ENCODE measurements at regions not wholly inside any gene's neighbourhood (a gene's known extent, or its start where the extent isn't known, plus 50 kb on each side); places are given as distances from the start of the nearest gene placed in this dataset.

DNA sequence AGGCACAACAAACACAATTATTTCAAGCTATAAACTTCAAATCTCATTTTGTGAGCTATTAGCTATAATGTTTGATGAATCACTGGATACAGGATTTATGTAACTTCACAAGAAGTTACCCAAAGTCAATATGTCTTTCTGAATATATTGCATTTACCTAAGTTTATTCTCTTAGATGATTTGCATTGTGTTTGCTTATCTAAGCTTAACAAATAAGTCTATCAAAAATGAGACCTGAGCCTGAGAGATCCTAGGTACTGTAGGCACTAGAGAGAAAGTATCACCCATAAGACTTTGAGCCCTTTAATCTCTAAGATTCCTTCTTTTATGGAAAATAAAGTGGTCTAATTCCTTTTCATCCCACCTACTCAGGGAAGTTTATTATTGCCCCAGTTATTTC, 178.2 kb downstream of the NAF1 start:
- TF ChIP-seq POLR2A (IDR thresholded peaks at IDR 0.05) (no peak), POLR2AphosphoS5 (IDR thresholded peaks at IDR 0.05) (no peak)
- TF ChIP-seq, protein P1, sequence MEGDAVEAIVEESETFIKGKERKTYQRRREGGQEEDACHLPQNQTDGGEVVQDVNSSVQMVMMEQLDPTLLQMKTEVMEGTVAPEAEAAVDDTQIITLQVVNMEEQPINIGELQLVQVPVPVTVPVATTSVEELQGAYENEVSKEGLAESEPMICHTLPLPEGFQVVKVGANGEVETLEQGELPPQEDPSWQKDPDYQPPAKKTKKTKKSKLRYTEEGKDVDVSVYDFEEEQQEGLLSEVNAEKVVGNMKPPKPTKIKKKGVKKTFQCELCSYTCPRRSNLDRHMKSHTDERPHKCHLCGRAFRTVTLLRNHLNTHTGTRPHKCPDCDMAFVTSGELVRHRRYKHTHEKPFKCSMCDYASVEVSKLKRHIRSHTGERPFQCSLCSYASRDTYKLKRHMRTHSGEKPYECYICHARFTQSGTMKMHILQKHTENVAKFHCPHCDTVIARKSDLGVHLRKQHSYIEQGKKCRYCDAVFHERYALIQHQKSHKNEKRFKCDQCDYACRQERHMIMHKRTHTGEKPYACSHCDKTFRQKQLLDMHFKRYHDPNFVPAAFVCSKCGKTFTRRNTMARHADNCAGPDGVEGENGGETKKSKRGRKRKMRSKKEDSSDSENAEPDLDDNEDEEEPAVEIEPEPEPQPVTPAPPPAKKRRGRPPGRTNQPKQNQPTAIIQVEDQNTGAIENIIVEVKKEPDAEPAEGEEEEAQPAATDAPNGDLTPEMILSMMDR (IDR thresholded peaks at IDR 0.05) = no peak
- intact Hi-C loops (cut with DNase I) = no loop called here
- DNase-seq (ENCODE audit: low spot score) = no peak

DNA sequence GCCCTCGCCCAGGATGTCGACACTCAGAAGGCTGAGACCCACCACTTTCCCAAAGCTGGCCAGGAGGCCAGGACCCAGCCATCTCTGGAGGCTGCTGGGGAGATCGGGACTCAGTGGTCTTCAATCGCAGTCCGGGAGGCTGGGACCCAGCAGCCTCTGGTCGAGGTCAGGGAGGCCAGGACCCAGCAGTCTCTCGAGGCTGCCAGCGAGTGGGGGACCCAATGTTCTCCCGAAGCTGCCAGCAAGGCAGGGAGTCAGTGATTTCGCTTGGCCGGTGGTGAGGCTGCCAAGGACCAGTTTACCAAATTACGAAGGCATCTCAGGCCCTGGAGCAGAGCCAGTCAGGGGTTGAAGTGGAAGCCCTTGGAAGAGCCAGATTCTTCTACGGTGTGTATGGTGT, 181.6 kb downstream of the NAF1 start:
- Histone ChIP-seq H3K27ac (no peak overlapping the region), H3K4me3 (no peak overlapping the region), H3K36me3 (no peaks in the 10 kb centered on the region), H3K9me3 (no peaks in the 10 kb centered on the region), H3K4me1 (replicated peaks) (no peaks in the 10 kb centered on the region), H3K27me3 (replicated peaks; ENCODE audit: insufficient read depth) (no peaks in the 10 kb centered on the region)
- intact Hi-C loops (cut with DNase I) = no loop called here
- 93% methylated on average over 12 of the region's 13 CpGs for WGBS
- TF ChIP-seq POLR2AphosphoS5 (IDR thresholded peaks at IDR 0.05) (no peak), POLR2A (IDR thresholded peaks at IDR 0.05) (no peak)
- TF ChIP-seq, protein P1 (IDR thresholded peaks at IDR 0.05) = no peak
- no peak for DNase-seq (ENCODE audit: low spot score)

More for the DNA sequence above, 178.2 kb downstream of the NAF1 start:
- Histone ChIP-seq H3K27ac (no peak overlapping the region), H3K4me1 (replicated peaks) (no peaks in the 10 kb centered on the region), H3K36me3 (no peaks in the 10 kb centered on the region), H3K4me3 (no peak overlapping the region), H3K27me3 (replicated peaks; ENCODE audit: insufficient read depth) (no peaks in the 10 kb centered on the region), H3K9me3 (no peaks in the 10 kb centered on the region)

DNA sequence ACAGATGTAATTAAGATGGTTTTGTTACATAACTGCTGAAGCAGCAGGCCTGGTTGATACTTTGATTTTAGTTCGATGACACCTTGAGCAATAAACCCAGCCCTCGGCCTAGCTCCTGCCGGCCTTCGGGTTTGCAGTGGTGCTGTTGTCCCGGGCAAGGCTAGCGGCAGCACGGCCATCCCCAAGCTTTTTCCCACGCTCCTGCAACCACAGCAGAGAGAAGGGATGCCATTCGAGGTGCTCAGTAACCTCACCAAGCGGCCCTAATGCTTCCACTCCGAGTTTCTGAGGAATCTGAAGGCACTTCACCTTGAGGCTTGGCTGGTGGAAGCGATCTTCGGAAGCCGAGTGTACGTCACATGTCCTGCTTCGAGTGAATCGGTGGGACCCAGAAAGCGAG, 182.1 kb downstream of the NAF1 start:
- Histone ChIP-seq H3K36me3 (no peaks in the 10 kb centered on the region), H3K9me3 (no peaks in the 10 kb centered on the region), H3K4me1 (replicated peaks) (no peaks in the 10 kb centered on the region), H3K27ac (no peak overlapping the region), H3K27me3 (replicated peaks; ENCODE audit: insufficient read depth) (no peaks in the 10 kb centered on the region), H3K4me3 (no peak overlapping the region)
- no peak for DNase-seq (ENCODE audit: low spot score)
- intact Hi-C loops (cut with DNase I) = no loop called here
- TF ChIP-seq POLR2A (IDR thresholded peaks at IDR 0.05) = no peak
- WGBS = 93% methylated on average over 18 of the region's 18 CpGs

DNA sequence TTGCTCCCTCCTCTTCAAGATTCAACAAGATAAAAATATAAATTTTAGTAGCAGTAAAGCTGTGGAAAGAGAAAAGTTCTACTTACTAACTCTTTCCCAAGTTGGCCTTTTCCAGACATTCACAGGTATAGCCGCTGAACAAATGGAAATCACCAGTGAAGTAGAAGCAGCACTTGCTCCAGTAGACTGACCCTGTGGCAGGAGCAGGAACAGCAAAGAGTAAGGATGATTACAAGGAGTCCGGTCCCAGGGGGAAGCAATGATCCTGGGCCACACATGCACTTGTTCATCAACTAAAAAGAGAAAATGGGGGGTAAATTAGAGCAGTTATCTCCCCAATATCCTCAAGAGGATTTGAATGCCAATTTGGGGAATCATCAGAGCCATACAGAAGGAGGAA, 184.9 kb downstream of the NAF1 start:
- no peak for TF ChIP-seq POLR2AphosphoS5 (IDR thresholded peaks at IDR 0.05)
- TF ChIP-seq, protein P1 (IDR thresholded peaks at IDR 0.05) = no peak
- TF ChIP-seq POLR2A (IDR thresholded peaks at IDR 0.05) = no peak
- DNase-seq (ENCODE audit: low spot score) = no peak
- no peak overlapping the region for H3K4me3 ChIP-seq
- WGBS = 100% methylated on average over 2 of the region's 2 CpGs
- no peaks in the 10 kb centered on the region for H3K9me3 ChIP-seq
- H3K36me3 ChIP-seq = no peaks in the 10 kb centered on the region
- no peak overlapping the region for H3K27ac ChIP-seq
- H3K4me1 ChIP-seq (replicated peaks) = no peaks in the 10 kb centered on the region
- intact Hi-C loops (cut with DNase I) = no loop called here
- H3K27me3 ChIP-seq (replicated peaks; ENCODE audit: insufficient read depth) = no peaks in the 10 kb centered on the region

DNA sequence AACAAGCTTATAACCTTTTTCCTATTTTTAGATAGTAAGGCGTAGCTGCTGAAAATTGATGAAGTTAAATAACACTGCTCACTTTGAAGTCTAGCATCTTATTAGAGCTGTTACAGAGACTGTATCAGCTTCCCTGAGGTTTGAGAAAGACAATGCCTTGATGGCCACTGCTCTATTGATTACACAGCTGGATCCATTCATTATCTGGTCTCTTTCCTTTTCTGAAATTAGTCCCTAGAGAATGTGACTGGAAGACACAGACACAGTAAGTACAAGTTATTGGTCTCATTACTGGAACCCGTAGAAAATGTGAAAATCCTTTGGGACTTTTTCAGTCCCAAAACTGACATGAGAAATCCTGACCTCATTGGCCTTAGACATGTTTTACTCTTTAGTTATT, 188.3 kb downstream of the NAF1 start:
- WGBS = 78% methylated on average over 2 of the region's 2 CpGs
- Histone ChIP-seq H3K9me3 (no peaks in the 10 kb centered on the region), H3K27ac (no peak overlapping the region), H3K4me3 (no peak overlapping the region), H3K36me3 (no peaks in the 10 kb centered on the region), H3K27me3 (replicated peaks; ENCODE audit: insufficient read depth) (no peaks in the 10 kb centered on the region), H3K4me1 (replicated peaks) (no peaks in the 10 kb centered on the region)
- intact Hi-C loops (cut with DNase I) = no loop called here
- TF ChIP-seq, protein P1 (IDR thresholded peaks at IDR 0.05) = no peak
- TF ChIP-seq POLR2AphosphoS5 (IDR thresholded peaks at IDR 0.05) (no peak), POLR2A (IDR thresholded peaks at IDR 0.05) (no peak)
- DNase-seq (ENCODE audit: low spot score) = no peak
